Hindlimb muscle (tissue), 1 donor: ENCODE measurements at regions not wholly inside any gene's neighbourhood (a gene's known extent, or its start where the extent isn't known, plus 50 kb on each side); places are given as distances from the start of the nearest gene placed in this dataset.
"Not testable (repeated sequence)": the region's sequence is repeated elsewhere in the genome, so short reads cannot be mapped to it uniquely, and the experiment has no call there.

Source experiments
- DNase-seq: peaks from one replicate; pipeline ENCODE4 v3.0.0-alpha.2; 2013

DNA sequence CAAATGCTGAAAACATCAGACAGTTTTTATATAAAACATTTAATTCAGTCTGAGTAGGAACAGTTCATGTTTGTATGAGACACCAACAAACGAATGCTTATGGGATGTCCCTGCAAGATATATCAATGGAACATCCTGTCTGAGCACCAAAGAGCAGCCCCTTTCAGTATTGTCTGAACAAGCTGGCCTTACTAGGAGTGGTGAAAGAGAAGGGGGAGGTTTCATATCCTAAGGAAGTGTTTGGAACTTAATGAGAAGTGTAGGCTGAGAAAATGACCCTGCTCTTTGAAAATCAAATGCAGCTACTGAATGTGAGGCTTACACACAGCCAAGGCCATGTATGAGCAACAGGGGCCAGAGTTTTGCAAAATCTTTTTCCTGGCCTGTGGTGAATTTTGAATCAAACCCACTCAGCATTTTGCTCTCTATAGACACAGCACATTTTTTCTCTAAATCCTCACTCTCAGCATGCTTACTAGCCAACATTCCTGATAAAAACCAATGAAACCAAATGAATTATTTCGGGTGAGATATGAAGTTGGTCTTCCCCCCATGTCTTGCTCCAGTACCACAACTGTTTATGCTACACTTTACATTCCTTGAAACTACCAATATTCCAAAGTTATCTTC, 119.4 kb downstream of the LUZP4 start:
- DNase-seq, result no peak

- no peak for DNase-seq
Observed at GRCh38 chrX:115409551-115409950, 120.0 kb downstream of the LUZP4 start.

DNA sequence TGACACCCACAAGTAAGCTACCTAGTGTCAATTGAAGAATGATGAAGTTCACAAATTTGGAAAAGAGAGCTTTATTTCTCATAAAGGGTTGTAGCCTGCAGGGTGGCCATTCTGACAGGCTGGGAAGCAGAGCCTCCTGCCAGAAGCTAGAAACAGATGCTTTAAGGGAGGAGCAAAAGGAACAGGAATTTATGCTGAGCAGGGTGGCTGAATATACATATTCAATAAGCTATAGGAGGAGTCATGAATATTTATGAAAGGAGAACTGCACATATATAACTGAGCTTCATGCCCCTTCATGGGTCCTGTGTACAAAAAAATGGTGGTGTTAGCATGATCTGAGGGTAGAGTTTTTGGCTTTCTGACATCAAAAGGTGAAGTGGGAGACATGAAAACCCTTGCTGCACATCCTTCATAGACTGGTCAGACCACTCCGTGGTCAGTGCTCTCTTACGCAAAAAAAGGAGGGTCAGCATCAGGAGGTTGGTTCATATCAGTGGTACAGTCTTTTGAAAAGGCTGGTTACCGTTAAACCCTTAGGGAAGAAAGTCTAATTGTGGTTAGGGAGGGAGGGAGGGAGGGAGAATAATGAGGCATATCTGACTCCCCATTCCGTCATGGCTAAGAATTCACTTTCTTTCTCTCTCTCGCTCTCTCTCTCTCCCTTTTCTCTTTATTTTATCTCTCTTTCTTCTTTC, 121.4 kb downstream of the LUZP4 start:
- DNase-seq, result no peak

- no peak for DNase-seq
Observed at GRCh38 chrX:115413246-115413878, 123.8 kb downstream of the LUZP4 start.

GRCh38 chrX:115419069-115419468, 129.6 kb downstream of the LUZP4 start:
- no peak for DNase-seq

- no peak for DNase-seq
Observed at GRCh38 chrX:115423086-115423485, 133.6 kb downstream of the LUZP4 start.

- no peak for DNase-seq
Observed at GRCh38 chrX:115425359-115425758, 135.6 kb upstream of the PLS3 start.

- no peak for DNase-seq
Observed at GRCh38 chrX:115427861-115428410, 133.0 kb upstream of the PLS3 start.

DNA sequence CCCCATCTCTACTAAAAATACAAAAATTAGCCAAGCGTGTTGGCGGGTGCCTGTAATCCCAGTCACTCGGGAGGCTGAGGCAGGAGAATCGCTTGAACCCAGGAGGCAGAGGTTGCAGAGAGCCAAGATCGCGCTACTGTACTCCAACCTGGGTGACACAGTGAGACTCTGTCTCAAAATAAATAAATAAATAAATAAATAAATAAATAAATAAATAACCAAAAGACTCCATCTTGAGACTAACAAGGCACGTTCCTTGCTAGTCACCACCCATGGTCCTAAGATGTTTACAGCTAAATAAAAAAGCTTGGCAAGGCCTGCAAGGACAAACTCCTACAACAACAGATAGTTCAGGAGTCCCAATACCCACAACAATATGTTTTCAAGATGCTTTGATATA, 126.1 kb upstream of the PLS3 start:
- DNase-seq, result not testable (repeated sequence)

- DNase-seq, result no peak
Observed at GRCh38 chrX:115437841-115438595, 123.0 kb upstream of the PLS3 start.

- no peak for DNase-seq
Observed at GRCh38 chrX:115448146-115448545, 112.8 kb upstream of the PLS3 start.

DNA sequence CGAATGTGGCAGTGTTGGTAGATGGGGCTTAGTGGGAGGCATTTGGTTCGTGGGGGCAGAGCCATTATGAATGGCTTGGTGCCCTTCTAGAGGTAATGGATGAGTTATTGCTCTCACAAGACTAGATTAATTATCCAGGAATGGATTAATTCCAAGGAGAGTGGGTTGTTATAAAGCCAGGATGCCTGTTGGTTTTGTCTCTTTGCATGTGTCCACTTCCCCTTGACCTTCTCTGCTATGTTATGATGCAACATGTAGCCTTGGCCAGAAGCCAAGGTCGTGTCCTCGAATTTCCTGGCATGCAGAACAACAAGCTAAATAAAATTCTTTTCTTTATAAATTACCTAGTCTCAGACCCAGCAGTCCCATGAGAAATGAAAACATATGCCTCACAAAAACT, 111.2 kb upstream of the PLS3 start:
- DNase-seq, result no peak

- DNase-seq, result no peak
Observed at GRCh38 chrX:115452251-115452650, 108.7 kb upstream of the PLS3 start.

GRCh38 chrX:115459883-115460880, 100.8 kb upstream of the PLS3 start:
- peak; percentile 41 for DNase-seq

GRCh38 chrX:115462406-115462805, 98.6 kb upstream of the PLS3 start:
- DNase-seq, result no peak

- DNase-seq, result no peak
Observed at GRCh38 chrX:115467961-115468360, 93.0 kb upstream of the PLS3 start.

DNA sequence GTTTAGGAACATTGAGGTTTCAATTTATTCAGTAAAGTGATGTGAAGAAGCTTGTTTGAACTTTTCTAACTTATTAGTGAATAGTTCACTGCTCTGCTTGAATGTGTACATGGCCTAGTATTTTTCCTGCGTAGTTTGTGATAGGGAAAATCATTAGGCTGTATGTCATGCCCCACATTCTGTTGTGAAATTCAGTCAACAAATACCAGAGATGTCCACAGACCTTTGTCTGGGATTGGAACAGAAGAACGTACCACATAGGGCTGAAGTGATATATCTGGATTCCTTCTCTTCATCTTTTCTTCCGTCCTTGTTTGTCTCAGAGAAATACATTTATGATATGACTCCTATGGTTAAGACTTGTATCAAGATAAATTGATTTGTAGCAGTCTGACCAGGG, 88.8 kb upstream of the PLS3 start:
- DNase-seq, result no peak

- no peak for DNase-seq
Observed at GRCh38 chrX:115486510-115486909, 74.5 kb upstream of the PLS3 start.

- no peak for DNase-seq
Observed at GRCh38 chrX:115487608-115488007, 73.4 kb upstream of the PLS3 start.

DNA sequence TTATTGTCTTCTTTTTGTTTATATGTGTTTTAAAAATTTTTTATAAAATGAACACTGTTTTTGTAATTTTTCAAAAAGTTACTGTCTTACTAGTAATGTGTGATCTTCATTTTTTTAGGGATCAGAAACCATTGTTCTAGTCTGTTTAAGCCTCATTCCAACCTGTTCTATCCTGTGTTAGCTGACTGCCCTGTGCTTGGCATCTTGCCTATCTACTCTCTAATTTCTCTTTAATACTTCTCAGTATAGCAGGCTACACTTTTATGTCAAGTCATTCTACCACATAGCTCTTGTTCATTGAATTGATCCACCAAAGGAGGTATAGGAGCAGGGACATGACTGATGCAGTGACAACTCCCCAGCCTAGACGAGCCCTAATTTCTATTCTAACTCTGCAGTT, 70.2 kb upstream of the PLS3 start:
- DNase-seq, result no peak

GRCh38 chrX:115491766-115492165, 69.2 kb upstream of the PLS3 start:
- DNase-seq, result no peak

DNA sequence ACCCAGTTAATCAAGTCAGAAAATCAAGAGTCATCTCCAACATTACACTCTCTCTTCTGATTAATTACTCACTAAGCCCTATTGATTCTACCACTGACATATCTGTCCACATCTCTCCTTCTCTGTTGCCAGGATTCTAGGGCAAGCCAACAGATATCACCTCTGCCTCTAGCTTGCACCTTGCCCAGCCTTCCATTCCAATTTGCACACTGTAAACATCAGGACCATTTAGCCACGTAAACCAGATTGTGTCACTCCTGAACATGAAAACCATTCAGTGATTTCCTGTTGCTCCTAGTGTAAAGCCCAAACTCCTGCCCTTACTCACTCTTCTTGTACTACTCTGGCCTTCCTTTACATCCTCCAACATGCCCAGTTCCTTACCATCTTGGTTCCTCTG, 68.0 kb upstream of the PLS3 start:
- no peak for DNase-seq
